K562 (cell line): ENCODE measurements at regions not wholly inside any gene's neighbourhood (a gene's known extent, or its start where the extent isn't known, plus 50 kb on each side); places are given as distances from the start of the nearest gene placed in this dataset.

Experiments
- ATAC-seq: fragments of 200-7000 bp; cut with Tn5 transposase; 3 replicates; pipeline ENCODE4 v1.9.1; 2020; ENCODE audit warnings: moderate library complexity
- BruUV-seq: library from RNA; stranded (reverse); fragments of 400-500 nt; replicated peaks from 2 replicates; lab custom pipeline; 2021; lab: Mats Ljungman, UMichigan
- CTCF ChIA-PET: fragments of 300-600 bp; formaldehyde crosslinking; extraction: SDS; loops from one replicate; lab custom pipeline; 2021; ENCODE audit warnings: low intra/inter-chr PET ratio; lab: Yijun Ruan, JAX
- POLR2A ChIA-PET: fragments of 300-600, 350-650 bp; sonication (Branson Sonifier 250); formaldehyde crosslinking; extraction: SDS; loops from one replicate; lab custom pipeline; 2021; ENCODE audit warnings: antibody characterized with exemption, inconsistent platforms; lab: Yijun Ruan, JAX
- DNase-seq, 4 experiments: peaks; one replicate each; pipeline versions ENCODE4 v3.0.0 to v3.0.0-alpha.2; 2011 to 2018; ENCODE audit warnings: low spot score in 3 of 4, mixed read lengths in 3 of 4; ENCODE audit errors: extremely low read depth in 1 of 4
- FAIRE-seq: peaks from 2 replicates; lab custom pipeline; 2011; peaks lifted over from hg19 to GRCh38; lab: Jason Lieb, UNC
- H2AFZ ChIP-seq: 2 replicates; pipeline ENCODE4 v1.6.0; 2011; ENCODE audit warnings: low read depth, low read length, control low read depth, inconsistent platforms
- H3K27ac ChIP-seq: fragments of 200-600 bp; 3 replicates; pipeline ENCODE4 v1.8.0; 2011; ENCODE audit warnings: low read depth, mild to moderate bottlenecking, control low read depth, inconsistent platforms, low read length, moderate library complexity, mixed read lengths; ENCODE audit errors: extremely low read depth
- H3K27me3 ChIP-seq, 2 experiments: fragments of 300-600 bp in 1 of 2; 2 replicates in 1 of 2; 3 replicates in 1 of 2; pipeline versions ENCODE4 v1.6.0 to v1.8.0; 2011; ENCODE audit warnings: inconsistent platforms in 2 of 2, low read length in 2 of 2, mild to moderate bottlenecking in 1 of 2, mixed read lengths in 1 of 2, moderate library complexity in 1 of 2; ENCODE audit not compliant: control insufficient read depth in 2 of 2, insufficient read depth in 2 of 2
- H3K36me3 ChIP-seq: fragments of 300-600 bp; 3 replicates; pipeline ENCODE4 v1.8.0; 2011; ENCODE audit warnings: mild to moderate bottlenecking, low read length, inconsistent platforms; ENCODE audit not compliant: control insufficient read depth, insufficient read depth
- H3K4me1 ChIP-seq, 2 experiments: fragments of 200-600 bp in 1 of 2; replicated peaks in 1 of 2; 2 replicates in 1 of 2; 3 replicates in 1 of 2; pipeline versions ENCODE4 v1.5.1 to v1.8.0; 2011; ENCODE audit warnings: inconsistent platforms in 2 of 2, low read length in 2 of 2, mild to moderate bottlenecking in 1 of 2, mixed read lengths in 1 of 2, moderate library complexity in 1 of 2; ENCODE audit not compliant: control insufficient read depth in 2 of 2, insufficient read depth in 2 of 2
- H3K4me2 ChIP-seq: 2 replicates; pipeline ENCODE4 v1.6.1; 2011; ENCODE audit warnings: low read length, control low read depth, inconsistent platforms, mixed read lengths; ENCODE audit not compliant: insufficient read depth
- H3K4me3 ChIP-seq: fragments of 200-600 bp; sonication (generic), shearing (Covaris generic); 2 replicates; pipeline ENCODE4 v1.5.1; 2016; ENCODE audit warnings: control low read depth, inconsistent platforms
- H3K79me2 ChIP-seq: fragments of 200-600 bp; 3 replicates; pipeline ENCODE4 v1.8.0; 2011; ENCODE audit warnings: low read length, inconsistent platforms; ENCODE audit not compliant: control insufficient read depth, insufficient read depth
- H3K9ac ChIP-seq, 2 experiments: 2 replicates each; pipeline versions ENCODE4 v1.6.0 to v1.6.1; 2011; ENCODE audit warnings: low read depth in 2 of 2, low read length in 2 of 2, control low read depth in 1 of 2, inconsistent platforms in 1 of 2, mild to moderate bottlenecking in 1 of 2, mixed read lengths in 1 of 2; ENCODE audit not compliant: insufficient read depth in 1 of 2
- H3K9me1 ChIP-seq: one replicate; pipeline ENCODE4 v1.6.0; 2011; ENCODE audit warnings: inconsistent platforms, mild to moderate bottlenecking, low read length, moderate library complexity; ENCODE audit not compliant: control insufficient read depth, insufficient read depth
- H3K9me3 ChIP-seq: replicated peaks from 2 replicates; pipeline ENCODE4 v1.5.1; 2011; ENCODE audit warnings: low read depth, low read length, inconsistent platforms; ENCODE audit not compliant: control insufficient read depth, insufficient read depth
- H4K20me1 ChIP-seq: replicated peaks from 2 replicates; pipeline ENCODE4 v1.6.1; 2011; ENCODE audit warnings: low read length, inconsistent platforms, mixed read lengths; ENCODE audit not compliant: control insufficient read depth, insufficient read depth
- ATF3 ChIP-seq, 2 experiments: fragments of 450-650 bp in 1 of 2; sonication (generic) in 1 of 2; formaldehyde crosslinking in 1 of 2; IDR thresholded peaks in 1 of 2; conservative IDR thresholded peaks in 1 of 2; 2 replicates each; pipeline versions ENCODE4 v1.6.1 to v1.8.1; 2016 to 2023; ENCODE audit warnings: mild to moderate bottlenecking in 2 of 2, moderate library complexity in 2 of 2, inconsistent platforms in 1 of 2, missing genetic modification reagents in 1 of 2
- ATF7 ChIP-seq: fragments of 450-650 bp; IDR thresholded peaks from 2 replicates; pipeline ENCODE4 v1.7.1; 2014; ENCODE audit warnings: mild to moderate bottlenecking, moderate library complexity
- CAMTA2 ChIP-seq: fragments of 250-450 bp; sonication (Bioruptor Pico); conservative IDR thresholded peaks from 2 replicates; pipeline ENCODE4 v1.5.1; 2022
- CBFA2T2 ChIP-seq: fragments of 450-650 bp; conservative IDR thresholded peaks from 2 replicates; pipeline ENCODE4 v1.6.1; 2017; ENCODE audit warnings: mild to moderate bottlenecking
- CHD1 ChIP-seq: fragments of 200-600 bp; sonication (generic); IDR thresholded peaks from one replicate; pipeline ENCODE4 v1.6.1; 2012; ENCODE audit warnings: mild to moderate bottlenecking, moderate library complexity, low read length, inconsistent platforms
- CHD4 ChIP-seq: fragments of 200-600 bp; sonication (generic); IDR thresholded peaks from 3 replicates; pipeline ENCODE4 v1.6.1; 2012; ENCODE audit warnings: low read depth, mild to moderate bottlenecking, mixed read lengths, low read length, inconsistent platforms; ENCODE audit not compliant: insufficient read depth, insufficient replicate concordance, poor library complexity, severe bottlenecking
- DMBX1 ChIP-seq: fragments of 250-450 bp; sonication (Bioruptor Pico); IDR thresholded peaks from 2 replicates; pipeline ENCODE4 v1.8.0; 2022; ENCODE audit warnings: inconsistent platforms, mild to moderate bottlenecking, moderate library complexity, borderline replicate concordance
- FUS ChIP-seq: fragments of 200-400 bp; formaldehyde crosslinking; optimal IDR thresholded peaks from 2 replicates; pipeline ENCODE3; 2017; ENCODE audit warnings: low read depth, low read length
- GATAD2B ChIP-seq: fragments of 450-650 bp; IDR thresholded peaks from 2 replicates; pipeline ENCODE4 v1.6.1; 2017; ENCODE audit warnings: mild to moderate bottlenecking, borderline replicate concordance
- NUFIP1 ChIP-seq: fragments of 450-650 bp; IDR thresholded peaks from 2 replicates; pipeline ENCODE4 v1.6.1; 2018; ENCODE audit not compliant: partially characterized antibody
- PHB ChIP-seq: fragments of 250-450 bp; sonication (Bioruptor Pico); IDR thresholded peaks from 2 replicates; pipeline ENCODE4 v1.5.0; 2021
- PHTF2 ChIP-seq: fragments of 250-450 bp; sonication (Bioruptor Pico); IDR thresholded peaks from 2 replicates; pipeline ENCODE4 v1.5.0; 2021; ENCODE audit warnings: mild to moderate bottlenecking
- RBM34 ChIP-seq: fragments of 200-400 bp; formaldehyde crosslinking; IDR thresholded peaks from 2 replicates; pipeline ENCODE4 v1.6.1; 2018; ENCODE audit warnings: low read length, borderline replicate concordance; ENCODE audit not compliant: insufficient read depth
- RFX1 ChIP-seq: fragments of 450-650 bp; IDR thresholded peaks from 2 replicates; pipeline ENCODE4 v1.6.1; 2016; ENCODE audit warnings: mild to moderate bottlenecking, moderate library complexity
- SMARCE1 ChIP-seq: fragments of 450-650 bp; IDR thresholded peaks from 2 replicates; pipeline ENCODE4 v1.7.1; 2016; ENCODE audit warnings: mild to moderate bottlenecking
- SRF ChIP-seq, 2 experiments: fragments of 250-450, 450-650 bp in 1 of 2; sonication (Bioruptor Pico) in 1 of 2; sonication (generic) in 1 of 2; formaldehyde crosslinking; IDR thresholded peaks; 2 replicates each; pipeline versions ENCODE4 v1.5.0 to v1.5.1; 2020 to 2022; ENCODE audit warnings: mild to moderate bottlenecking in 1 of 2, missing genetic modification reagents in 1 of 2
- STAT5A ChIP-seq: IDR thresholded peaks from 2 replicates; pipeline ENCODE4 v1.6.1; 2012; ENCODE audit warnings: low read length, inconsistent platforms, borderline replicate concordance
- TCF7 ChIP-seq: sonication (generic); IDR thresholded peaks from 2 replicates; pipeline ENCODE4 v1.6.1; 2016; ENCODE audit warnings: antibody characterized with exemption, borderline replicate concordance
- ZBTB33 ChIP-seq: sonication (generic); formaldehyde crosslinking; IDR thresholded peaks from 2 replicates; pipeline ENCODE4 v1.8.1; 2023; ENCODE audit warnings: mild to moderate bottlenecking, missing genetic modification reagents
- ZFP30 ChIP-seq: fragments of 250-450 bp; sonication (Bioruptor Pico); IDR thresholded peaks from 2 replicates; pipeline ENCODE4 v1.8.0; 2022; ENCODE audit warnings: moderate library complexity, mild to moderate bottlenecking, inconsistent platforms, borderline replicate concordance
- ZNF134 ChIP-seq: fragments of 250-450 bp; sonication (Bioruptor Pico); conservative IDR thresholded peaks from 2 replicates; pipeline ENCODE4 v1.4.0; 2020
- ZNF140 ChIP-seq: fragments of 250-450 bp; sonication (Bioruptor Pico); IDR thresholded peaks from 2 replicates; pipeline ENCODE4 v1.8.0; 2021; ENCODE audit warnings: moderate library complexity, mild to moderate bottlenecking, inconsistent platforms
- ZNF347 ChIP-seq: fragments of 450-650 bp; formaldehyde crosslinking; IDR thresholded peaks from 2 replicates; pipeline ENCODE4 v1.4.0; 2020; ENCODE audit warnings: low read depth, mild to moderate bottlenecking, moderate library complexity
- ZNF551 ChIP-seq: fragments of 250-450 bp; sonication (Bioruptor Pico); IDR thresholded peaks from 2 replicates; pipeline ENCODE4 v1.5.0; 2021; ENCODE audit warnings: mild to moderate bottlenecking, moderate library complexity
- WGBS: fragments of 100-300 bp; shearing (Covaris generic); methylation state at CpG from one replicate; pipeline ENCODE4 v1.1.6; 2016; ENCODE audit warnings: low coverage, mixed read lengths; ENCODE audit not compliant: insufficient coverage; ENCODE audit errors: missing lambda C conversion rate; 5-methylcytosine and 5-hydroxymethylcytosine counted together
- in situ Hi-C: fragments of 300-500 bp; cut with MboI; formaldehyde crosslinking; loops from 4 replicates; pipeline ENCODE4 v1.15.0; 2018; ENCODE audit warnings: inconsistent platforms, mixed read lengths
- intact Hi-C: fragments of 100-400 bp; cut with micrococcal nuclease; formaldehyde crosslinking; loops from 2 replicates; pipeline ENCODE4 v1.14.2; 2022

- CTCF ChIA-PET = no interaction called here
- Histone ChIP-seq H4K20me1 (no peaks in the 10 kb centered on the region), H3K36me3 (no peaks in the 10 kb centered on the region), H3K9ac (no peak overlapping the region), H2AFZ (no peak overlapping the region), H3K4me3 (no peak overlapping the region), H3K27me3 (no peaks in the 10 kb centered on the region), H3K4me1 (no peaks in the 10 kb centered on the region; a peak in 1 of 5 replicates), H3K9me3 (peaks cover 3% of the 10 kb centered on the region; the same call in 1 of the 2 replicates), H3K79me2 (no peaks in the 10 kb centered on the region), H3K9me1 (no peaks in the 10 kb centered on the region), H3K27ac (no peak overlapping the region), H3K4me2 (no peak overlapping the region)
- no TSS peak for BruUV-seq
- POLR2A ChIA-PET = no interaction called here
- FAIRE-seq (peak; percentile 68), ATAC-seq (no peak), DNase-seq (peak; percentile 10 to 45 (median 12))
- in situ Hi-C loops (no loop called here), intact Hi-C loops (no loop called here)
- 64% methylated on average over 3 of the region's 3 CpGs for WGBS
- TF ChIP-seq DMBX1 (CRISPR knock-in tag) (no peak), GATAD2B (no peak), FUS (no peak), PHB (CRISPR knock-in tag) (no peak), SMARCE1 (0 out of 2 replicates have a peak, but pooled peaks have one; percentile 23), ATF7 (no peak), SRF (CRISPR knock-in tag; IDR thresholded peaks at IDR 0.05) (no peak), CBFA2T2 (peak; percentile 49), STAT5A (no peak), RFX1 (no peak), CAMTA2 (CRISPR knock-in tag) (no peak), ZNF134 (CRISPR knock-in tag) (no peak), RBM34 (no peak), ATF3 (IDR thresholded peaks at IDR 0.05) (peak; percentile 68), ATF3 (CRISPR knock-in tag; conservative IDR thresholded peaks at IDR 0.05) (no peak), NUFIP1 (no peak), ZBTB33 (CRISPR knock-in tag) (no peak), ZFP30 (CRISPR knock-in tag) (no peak), CHD4 (no peak), ZNF551 (no peak), TCF7 (no peak), CHD1 (no peak), ZNF140 (CRISPR knock-in tag) (no peak), ZNF347 (CRISPR knock-in tag) (no peak), PHTF2 (CRISPR knock-in tag) (no peak)
These were observed 213.7 kb upstream of the SYT10 start for GRCh38 chr12:33653362-33653761.
